ENCODE measurements at regions not wholly inside any gene's neighbourhood (a gene's known extent, or its start where the extent isn't known, plus 50 kb on each side); places are given as distances from the start of the nearest gene placed in this dataset.

DNA sequence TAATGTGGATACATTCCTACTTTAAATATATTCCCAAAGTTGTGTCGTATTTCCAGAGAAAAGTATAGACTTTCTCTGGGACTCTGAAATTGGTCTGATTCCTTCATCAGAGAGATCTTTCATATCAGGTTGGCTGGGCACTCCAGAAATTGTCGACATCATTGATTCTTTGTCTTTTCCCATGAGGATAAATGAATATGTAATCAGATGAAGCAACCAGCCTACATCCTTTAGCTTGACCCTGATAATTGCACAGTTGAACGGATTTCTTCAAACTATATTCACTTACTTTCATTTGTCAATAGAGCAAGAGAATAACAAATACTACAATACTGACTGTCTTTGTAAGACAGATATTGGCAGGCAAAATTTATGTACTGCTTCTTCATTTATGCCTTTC is 680.2 kb upstream of the LRRTM4 start:
- no peak overlapping the region for H3K4me2 ChIP-seq (replicated peaks; ENCODE audit: extremely low read depth, low read length, poor library complexity, severe bottlenecking)
- Mint-ChIP-seq H3K4me3 (no peak overlapping the region), H3K27me3 (ENCODE audit: low read depth in 3 of 3) (no peaks in the 10 kb centered on the region), H3K4me1 (no peaks in the 10 kb centered on the region), H3K36me3 (no peaks in the 10 kb centered on the region), H3K27ac (no peak overlapping the region), H3K9me3 (peaks cover 0 to 4% (median 2%) of the 10 kb centered on the region in 7 donors)
- no peak for DNase-seq
- intact Hi-C loops (cut with micrococcal nuclease): no loop called here
- no CpG with 5 or more reads among the region's 3 CpGs for WGBS (ENCODE audit: insufficient coverage)
- no peak overlapping the region for H3K27ac ChIP-seq (ENCODE audit: low read depth in 1 of 2, low read length in 2 of 2)
- no peaks in the 10 kb centered on the region for H3K36me3 ChIP-seq (replicated peaks in 1 of 2; ENCODE audit: control insufficient read depth in 1 of 2, insufficient read depth in 2 of 2, low read length in 2 of 2)
- H3K9me3 ChIP-seq (replicated peaks in 1 of 2; ENCODE audit: control insufficient read depth in 1 of 2, insufficient read depth in 1 of 2, low read length in 2 of 2): no peaks in the 10 kb centered on the region
- H3K9ac ChIP-seq (ENCODE audit: insufficient read depth, low read length, poor library complexity, severe bottlenecking): no peak overlapping the region
- H3K27me3 ChIP-seq (ENCODE audit: control insufficient read depth in 2 of 2, insufficient read depth in 2 of 2, low read length in 2 of 2): no peaks in the 10 kb centered on the region
- no peak overlapping the region for H3K4me3 ChIP-seq (replicated peaks in 1 of 3; ENCODE audit: low read depth in 2 of 3, low read length in 3 of 3)
- no peaks in the 10 kb centered on the region for H3K4me1 ChIP-seq (ENCODE audit: control insufficient read depth in 1 of 2, insufficient read depth in 2 of 2, low read length in 2 of 2)
- no peak overlapping the region for H2AFZ ChIP-seq (ENCODE audit: insufficient read depth, low read depth, low read length, poor library complexity, severe bottlenecking)
- H4K20me1 ChIP-seq (ENCODE audit: insufficient read depth, low read length): no peaks in the 10 kb centered on the region
- TF ChIP-seq, protein P1, sequence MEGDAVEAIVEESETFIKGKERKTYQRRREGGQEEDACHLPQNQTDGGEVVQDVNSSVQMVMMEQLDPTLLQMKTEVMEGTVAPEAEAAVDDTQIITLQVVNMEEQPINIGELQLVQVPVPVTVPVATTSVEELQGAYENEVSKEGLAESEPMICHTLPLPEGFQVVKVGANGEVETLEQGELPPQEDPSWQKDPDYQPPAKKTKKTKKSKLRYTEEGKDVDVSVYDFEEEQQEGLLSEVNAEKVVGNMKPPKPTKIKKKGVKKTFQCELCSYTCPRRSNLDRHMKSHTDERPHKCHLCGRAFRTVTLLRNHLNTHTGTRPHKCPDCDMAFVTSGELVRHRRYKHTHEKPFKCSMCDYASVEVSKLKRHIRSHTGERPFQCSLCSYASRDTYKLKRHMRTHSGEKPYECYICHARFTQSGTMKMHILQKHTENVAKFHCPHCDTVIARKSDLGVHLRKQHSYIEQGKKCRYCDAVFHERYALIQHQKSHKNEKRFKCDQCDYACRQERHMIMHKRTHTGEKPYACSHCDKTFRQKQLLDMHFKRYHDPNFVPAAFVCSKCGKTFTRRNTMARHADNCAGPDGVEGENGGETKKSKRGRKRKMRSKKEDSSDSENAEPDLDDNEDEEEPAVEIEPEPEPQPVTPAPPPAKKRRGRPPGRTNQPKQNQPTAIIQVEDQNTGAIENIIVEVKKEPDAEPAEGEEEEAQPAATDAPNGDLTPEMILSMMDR (IDR thresholded peaks at IDR 0.05): no peak
- no peaks in the 10 kb centered on the region for H3K79me2 ChIP-seq (ENCODE audit: insufficient read depth, low read length)

- Histone ChIP-seq H3K4me1 (ENCODE audit: control insufficient read depth in 1 of 2, insufficient read depth in 2 of 2, low read length in 2 of 2) (no peaks in the 10 kb centered on the region), H3K4me2 (replicated peaks; ENCODE audit: extremely low read depth, low read length, poor library complexity, severe bottlenecking) (no peak overlapping the region), H3K36me3 (replicated peaks in 1 of 2; ENCODE audit: control insufficient read depth in 1 of 2, insufficient read depth in 2 of 2, low read length in 2 of 2) (no peaks in the 10 kb centered on the region), H4K20me1 (ENCODE audit: insufficient read depth, low read length) (no peaks in the 10 kb centered on the region), H3K9ac (ENCODE audit: insufficient read depth, low read length, poor library complexity, severe bottlenecking) (no peak overlapping the region), H3K79me2 (ENCODE audit: insufficient read depth, low read length) (no peaks in the 10 kb centered on the region), H3K27ac (ENCODE audit: low read depth in 1 of 2, low read length in 2 of 2) (no peak overlapping the region), H2AFZ (ENCODE audit: insufficient read depth, low read depth, low read length, poor library complexity, severe bottlenecking) (no peak overlapping the region), H3K9me3 (replicated peaks in 1 of 2; ENCODE audit: control insufficient read depth in 1 of 2, insufficient read depth in 1 of 2, low read length in 2 of 2) (no peaks in the 10 kb centered on the region), H3K4me3 (replicated peaks in 1 of 3; ENCODE audit: low read depth in 2 of 3, low read length in 3 of 3) (no peak overlapping the region), H3K27me3 (ENCODE audit: control insufficient read depth in 2 of 2, insufficient read depth in 2 of 2, low read length in 2 of 2) (no peaks in the 10 kb centered on the region)
- Mint-ChIP-seq H3K4me3 (no peak overlapping the region), H3K9me3 (peaks cover 0 to 5% (median 2%) of the 10 kb centered on the region in 7 donors), H3K27ac (no peak overlapping the region), H3K27me3 (ENCODE audit: low read depth in 3 of 3) (no peaks in the 10 kb centered on the region), H3K4me1 (no peaks in the 10 kb centered on the region), H3K36me3 (no peaks in the 10 kb centered on the region)
- TF ChIP-seq, protein P1 (IDR thresholded peaks at IDR 0.05): no peak
- intact Hi-C loops (cut with micrococcal nuclease): no loop called here
- DNase-seq: no peak
- 93% methylated on average over 2 of the region's 7 CpGs for WGBS (ENCODE audit: insufficient coverage)
These were observed 681.0 kb upstream of the LRRTM4 start for GRCh38 chr2:78202986-78203670.

All from CD14-positive monocyte (primary cell).